ENCODE measurements at regions not wholly inside any gene's neighbourhood (a gene's known extent, or its start where the extent isn't known, plus 50 kb on each side); places are given as distances from the start of the nearest gene placed in this dataset.

- Mint-ChIP-seq H3K4me1 (no peaks in the 10 kb centered on the region), H3K4me3 (no peak overlapping the region), H3K27ac (no peak overlapping the region), H3K27me3 (no peaks in the 10 kb centered on the region), H3K9me3 (ENCODE audit: insufficient read depth) (no peaks in the 10 kb centered on the region)
- CTCF ChIA-PET: no interaction called here
- 78% methylated on average over 2 of the region's 6 CpGs for WGBS (ENCODE audit: insufficient coverage)
- no peak overlapping the region for H3K27ac ChIP-seq (ENCODE audit: low read length in 2 of 2)
- no peaks in the 10 kb centered on the region for H3K36me3 ChIP-seq (replicated peaks in 1 of 2; ENCODE audit: control extremely low read depth in 1 of 2, control insufficient read depth in 1 of 2, extremely low read depth in 1 of 2, insufficient read depth in 2 of 2, low read length in 1 of 2)
- H3K27me3 ChIP-seq (replicated peaks in 1 of 4; ENCODE audit: control extremely low read depth in 1 of 4, control insufficient read depth in 3 of 4, insufficient read depth in 4 of 4, low read length in 3 of 4): peaks cover 0 to 2% (median 0%) of the 10 kb centered on the region in 4 experiments
- intact Hi-C loops (cut with micrococcal nuclease): no loop called here
- H3K9ac ChIP-seq (ENCODE audit: low read length): no peak overlapping the region
- H3K4me2 ChIP-seq (replicated peaks; ENCODE audit: low read depth, low read length, poor library complexity, severe bottlenecking): no peak overlapping the region
- H2AFZ ChIP-seq (ENCODE audit: insufficient read depth, low read depth, low read length, poor library complexity, severe bottlenecking): no peak overlapping the region
- H4K20me1 ChIP-seq (ENCODE audit: control insufficient read depth, insufficient read depth, low read length, poor library complexity, severe bottlenecking): no peaks in the 10 kb centered on the region
- no peak for ATAC-seq (ENCODE audit: low read depth)
- POLR2A ChIA-PET: no interaction called here
- no peaks in the 10 kb centered on the region for H3K4me1 ChIP-seq (ENCODE audit: control insufficient read depth in 2 of 2, insufficient read depth in 2 of 2, low read length in 2 of 2)
- no peak overlapping the region for H3K4me3 ChIP-seq (ENCODE audit: control extremely low read depth in 1 of 5, extremely low read depth in 1 of 5, insufficient read depth in 1 of 5, low read depth in 2 of 5, low read length in 4 of 5)
- H3K9me3 ChIP-seq (ENCODE audit: control extremely low read depth in 1 of 3, control insufficient read depth in 2 of 3, insufficient read depth in 1 of 3, low read length in 2 of 3): peaks cover 0 to 5% (median 0%) of the 10 kb centered on the region in 3 donors
- no peaks in the 10 kb centered on the region for H3K79me2 ChIP-seq (ENCODE audit: control insufficient read depth, insufficient read depth, low read length)
- no peak for DNase-seq
- TF ChIP-seq CTCF (IDR thresholded peaks at IDR 0.05) (no peak), EZH2 (IDR thresholded peaks at IDR 0.05; ENCODE audit: borderline replicate concordance, insufficient read depth, low read depth, low read length, poor library complexity, severe bottlenecking) (no peak)
Measured at GRCh38 chr1:213585959-213586586, 401.7 kb upstream of the PROX1 start.

- H3K27ac Mint-ChIP-seq: no peak overlapping the region
- ChIA-PET POLR2A (no interaction called here), CTCF (no interaction called here)
- H3K4me3 ChIP-seq (ENCODE audit: control extremely low read depth in 1 of 5, extremely low read depth in 1 of 5, insufficient read depth in 1 of 5, low read depth in 2 of 5, low read length in 4 of 5): no peak overlapping the region
- no peaks in the 10 kb centered on the region for H3K36me3 ChIP-seq (replicated peaks in 1 of 2; ENCODE audit: control extremely low read depth in 1 of 2, control insufficient read depth in 1 of 2, extremely low read depth in 1 of 2, insufficient read depth in 2 of 2, low read length in 1 of 2)
- H3K9me3 Mint-ChIP-seq (ENCODE audit: insufficient read depth): no peaks in the 10 kb centered on the region
- peaks cover 0 to 5% (median 0%) of the 10 kb centered on the region in 3 donors for H3K9me3 ChIP-seq (ENCODE audit: control extremely low read depth in 1 of 3, control insufficient read depth in 2 of 3, insufficient read depth in 1 of 3, low read length in 2 of 3)
- DNase-seq (no peak), ATAC-seq (ENCODE audit: low read depth) (no peak)
- no peaks in the 10 kb centered on the region for H3K79me2 ChIP-seq (ENCODE audit: control insufficient read depth, insufficient read depth, low read length)
- H3K27ac ChIP-seq (ENCODE audit: low read length in 2 of 2): no peak overlapping the region
- no peak overlapping the region for H2AFZ ChIP-seq (ENCODE audit: insufficient read depth, low read depth, low read length, poor library complexity, severe bottlenecking)
- H3K27me3 ChIP-seq (replicated peaks in 1 of 4; ENCODE audit: control extremely low read depth in 1 of 4, control insufficient read depth in 3 of 4, insufficient read depth in 4 of 4, low read length in 3 of 4): peaks cover 0 to 1% (median 0%) of the 10 kb centered on the region in 4 experiments
- no peak overlapping the region for H3K4me2 ChIP-seq (replicated peaks; ENCODE audit: low read depth, low read length, poor library complexity, severe bottlenecking)
- no peak overlapping the region for H3K9ac ChIP-seq (ENCODE audit: low read length)
- H3K4me1 Mint-ChIP-seq: no peaks in the 10 kb centered on the region
- no peak overlapping the region for H3K4me3 Mint-ChIP-seq
- no peaks in the 10 kb centered on the region for H3K27me3 Mint-ChIP-seq
- no peaks in the 10 kb centered on the region for H4K20me1 ChIP-seq (ENCODE audit: control insufficient read depth, insufficient read depth, low read length, poor library complexity, severe bottlenecking)
- TF ChIP-seq CTCF (IDR thresholded peaks at IDR 0.05) (no peak), EZH2 (IDR thresholded peaks at IDR 0.05; ENCODE audit: borderline replicate concordance, insufficient read depth, low read depth, low read length, poor library complexity, severe bottlenecking) (no peak)
- H3K4me1 ChIP-seq (ENCODE audit: control insufficient read depth in 2 of 2, insufficient read depth in 2 of 2, low read length in 2 of 2): no peaks in the 10 kb centered on the region
- WGBS (ENCODE audit: insufficient coverage): 100% methylated on average over 1 of the region's 1 CpG
- intact Hi-C loops (cut with micrococcal nuclease): no loop called here
Measured at GRCh38 chr1:213586587-213586972, 401.2 kb upstream of the PROX1 start.

All from B cell (primary cell).